ENCODE measurements at regions not wholly inside any gene's neighbourhood (a gene's known extent, or its start where the extent isn't known, plus 50 kb on each side); places are given as distances from the start of the nearest gene placed in this dataset.
"Not testable (repeated sequence)": the region's sequence is repeated elsewhere in the genome, so short reads cannot be mapped to it uniquely, and the experiment has no call there.

DNA sequence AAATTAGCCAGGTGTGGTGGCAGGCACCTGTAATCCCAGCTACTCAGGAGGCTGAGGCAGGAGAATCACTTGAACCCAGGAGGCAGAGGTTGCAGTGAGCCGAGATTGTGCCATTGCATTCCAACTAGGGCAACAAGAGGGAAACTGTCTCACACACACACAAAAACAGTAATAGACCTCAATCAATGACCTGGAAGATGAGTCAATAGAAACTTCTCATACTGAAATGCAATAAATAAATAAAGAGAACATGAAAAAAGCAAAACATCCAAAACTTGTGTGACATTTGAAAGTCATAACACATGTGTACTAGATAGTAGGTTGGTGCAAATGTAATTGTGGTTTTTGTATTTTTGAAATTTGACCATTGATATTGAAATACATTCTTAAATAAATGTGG lies 1338.5 kb downstream of the AMY1C start:
- Histone ChIP-seq H2AFZ (ENCODE audit: control insufficient read depth, low read depth, low read length) (no peak overlapping the region), H3K4me1 (ENCODE audit: control insufficient read depth, insufficient read depth, low read length) (no peaks in the 10 kb centered on the region), H3K79me2 (ENCODE audit: control insufficient read depth, insufficient read depth, low read length) (no peaks in the 10 kb centered on the region), H3K27me3 (replicated peaks in 1 of 2; ENCODE audit: control insufficient read depth in 2 of 2, insufficient read depth in 2 of 2, low read length in 1 of 2) (no peaks in the 10 kb centered on the region), H3K36me3 (ENCODE audit: control insufficient read depth in 2 of 2, insufficient read depth in 2 of 2, low read length in 1 of 2) (no peaks in the 10 kb centered on the region), H3K27ac (ENCODE audit: control insufficient read depth, insufficient read depth) (no peak overlapping the region), H3K4me2 (ENCODE audit: control insufficient read depth, insufficient read depth) (no peak overlapping the region), H3K9ac (ENCODE audit: control insufficient read depth, insufficient read depth, low read length) (no peak overlapping the region), H4K20me1 (ENCODE audit: control insufficient read depth, insufficient read depth) (no peaks in the 10 kb centered on the region), H3K9me3 (replicated peaks; ENCODE audit: control insufficient read depth, insufficient read depth, low read length) (no peaks in the 10 kb centered on the region), H3K4me3 (no peak overlapping the region)
- ATAC-seq = no peak
- WGBS (ENCODE audit: insufficient coverage, insufficient replicate concordance, low lambda C conversion rate, missing lambda C conversion rate) = 0% methylated on average over 1 of the region's 1 CpG
- ChIA-PET CTCF (no interaction called here), SMC1A (ENCODE audit: uncharacterized antibody, unreplicated experiment) (no interaction called here), RAD21 (ENCODE audit: unreplicated experiment) (no interaction called here), POLR2A (no interaction called here)
- in situ Hi-C loops (cut with MboI) (no loop called here), intact Hi-C loops (cut with micrococcal nuclease; ENCODE audit: unreplicated experiment) (no loop called here)
- no TSS peak for BruUV-seq (replicated peaks)
- FAIRE-seq = no peak
- DNase-seq (ENCODE audit: low read depth, low spot score) = no peak
- no peak for TF ChIP-seq NR2C1 (IDR thresholded peaks at IDR 0.05)
- TF ChIP-seq FOS (IDR thresholded peaks at IDR 0.05; ENCODE audit: borderline replicate concordance, extremely low read depth, insufficient read length) = no peak
- no peak for TF ChIP-seq RAD51 (IDR thresholded peaks at IDR 0.05)
- no peak for TF ChIP-seq GATAD2B (conservative IDR thresholded peaks at IDR 0.05; ENCODE audit: low read depth)
- no peak for TF ChIP-seq TCF3 (IDR thresholded peaks at IDR 0.05; ENCODE audit: borderline replicate concordance, insufficient read depth, low read depth, low read length)
- no peak for TF ChIP-seq FOXM1 (IDR thresholded peaks at IDR 0.05; ENCODE audit: low read depth, low read length)
- no peak for TF ChIP-seq KDM1A (IDR thresholded peaks at IDR 0.05; ENCODE audit: borderline replicate concordance)
- TF ChIP-seq HCFC1 (IDR thresholded peaks at IDR 0.05; ENCODE audit: low read length) = no peak
- no peak for TF ChIP-seq NFYA (IDR thresholded peaks at IDR 0.05; ENCODE audit: borderline replicate concordance, low read depth, low read length)
- no peak for TF ChIP-seq SREBF1 (IDR thresholded peaks at IDR 0.05; ENCODE audit: low read length)
- TF ChIP-seq EED (IDR thresholded peaks at IDR 0.05; ENCODE audit: low read depth) = no peak
- no peak for TF ChIP-seq CEBPB (IDR thresholded peaks at IDR 0.05; ENCODE audit: borderline replicate concordance in 1 of 2, low read depth in 2 of 2, low read length in 2 of 2)
- TF ChIP-seq TCF7 (IDR thresholded peaks at IDR 0.05; ENCODE audit: borderline replicate concordance) = no peak

DNA sequence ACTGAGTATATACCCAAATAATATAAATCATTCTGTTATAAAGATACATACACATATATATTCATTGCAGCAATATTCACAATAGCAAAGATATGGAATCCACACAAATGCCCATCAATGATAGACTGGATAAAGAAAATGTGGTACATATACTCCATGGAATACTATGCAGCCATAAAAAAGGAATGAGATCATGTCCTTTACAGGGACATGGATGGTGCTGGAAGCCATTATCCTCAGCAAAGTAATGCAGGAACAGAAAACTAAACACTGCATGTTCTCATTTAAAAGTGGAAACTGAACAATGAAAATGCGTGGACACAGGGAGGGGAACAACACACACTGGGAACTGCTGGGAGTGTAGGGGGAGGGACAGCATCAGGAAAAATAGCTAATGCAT lies 1344.2 kb downstream of the AMY1C start:
- CTCF ChIA-PET; RAD21 ChIA-PET (ENCODE audit: unreplicated experiment); POLR2A ChIA-PET; DNase-seq (ENCODE audit: low read depth, low spot score); BruUV-seq (replicated peaks); H3K4me2 ChIP-seq (ENCODE audit: control insufficient read depth, insufficient read depth); SMC1A ChIA-PET (ENCODE audit: uncharacterized antibody, unreplicated experiment); H3K27ac ChIP-seq (ENCODE audit: control insufficient read depth, insufficient read depth); FAIRE-seq; ATAC-seq; intact Hi-C loops (cut with micrococcal nuclease; ENCODE audit: unreplicated experiment); H3K4me3 ChIP-seq; H3K9ac ChIP-seq (ENCODE audit: control insufficient read depth, insufficient read depth, low read length); H3K79me2 ChIP-seq (ENCODE audit: control insufficient read depth, insufficient read depth, low read length); H3K9me3 ChIP-seq (replicated peaks; ENCODE audit: control insufficient read depth, insufficient read depth, low read length); H4K20me1 ChIP-seq (ENCODE audit: control insufficient read depth, insufficient read depth); in situ Hi-C loops (cut with MboI); H2AFZ ChIP-seq (ENCODE audit: control insufficient read depth, low read depth, low read length); H3K36me3 ChIP-seq (ENCODE audit: control insufficient read depth in 2 of 2, insufficient read depth in 2 of 2, low read length in 1 of 2); H3K4me1 ChIP-seq (ENCODE audit: control insufficient read depth, insufficient read depth, low read length); H3K27me3 ChIP-seq (replicated peaks in 1 of 2; ENCODE audit: control insufficient read depth in 2 of 2, insufficient read depth in 2 of 2, low read length in 1 of 2): not testable (repeated sequence)
- 100% methylated on average over 1 of the region's 1 CpG for WGBS (ENCODE audit: insufficient coverage, insufficient replicate concordance, low lambda C conversion rate, missing lambda C conversion rate)

Measured in GM12878 (cell line).